ENCODE measurements at regions not wholly inside any gene's neighbourhood (a gene's known extent, or its start where the extent isn't known, plus 50 kb on each side); places are given as distances from the start of the nearest gene placed in this dataset.

DNA sequence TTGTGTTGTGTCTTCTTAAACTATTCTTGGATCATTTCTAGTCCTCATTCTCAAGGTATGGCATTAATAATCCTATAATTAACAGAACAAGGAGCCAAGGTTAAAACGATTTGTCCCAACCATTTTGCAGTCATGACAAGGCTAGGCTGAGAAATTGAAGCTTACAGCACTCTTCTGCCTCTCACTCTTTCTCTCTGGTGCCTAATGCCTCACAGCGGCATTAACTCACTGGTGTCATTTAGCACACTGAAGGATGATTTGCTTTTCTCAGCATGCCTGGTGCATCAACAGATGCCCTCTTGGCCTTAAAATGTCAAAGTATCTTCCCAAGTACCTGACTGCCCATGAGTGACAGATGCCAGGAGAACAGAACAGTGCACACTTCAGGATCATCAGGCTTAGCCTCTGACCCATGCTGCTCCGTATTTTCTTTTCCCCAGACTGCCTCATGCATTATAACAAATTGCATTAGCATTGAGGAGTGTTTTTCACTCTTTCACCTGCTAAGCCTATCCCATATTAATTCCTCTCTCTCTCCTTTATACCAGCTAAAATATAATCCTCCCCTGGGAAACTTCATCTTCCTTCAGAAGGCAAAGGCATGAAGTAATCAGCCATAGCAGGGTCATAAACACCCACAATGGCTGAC lies 61.1 kb upstream of the SV2C start:
- TF ChIP-seq, protein P1, sequence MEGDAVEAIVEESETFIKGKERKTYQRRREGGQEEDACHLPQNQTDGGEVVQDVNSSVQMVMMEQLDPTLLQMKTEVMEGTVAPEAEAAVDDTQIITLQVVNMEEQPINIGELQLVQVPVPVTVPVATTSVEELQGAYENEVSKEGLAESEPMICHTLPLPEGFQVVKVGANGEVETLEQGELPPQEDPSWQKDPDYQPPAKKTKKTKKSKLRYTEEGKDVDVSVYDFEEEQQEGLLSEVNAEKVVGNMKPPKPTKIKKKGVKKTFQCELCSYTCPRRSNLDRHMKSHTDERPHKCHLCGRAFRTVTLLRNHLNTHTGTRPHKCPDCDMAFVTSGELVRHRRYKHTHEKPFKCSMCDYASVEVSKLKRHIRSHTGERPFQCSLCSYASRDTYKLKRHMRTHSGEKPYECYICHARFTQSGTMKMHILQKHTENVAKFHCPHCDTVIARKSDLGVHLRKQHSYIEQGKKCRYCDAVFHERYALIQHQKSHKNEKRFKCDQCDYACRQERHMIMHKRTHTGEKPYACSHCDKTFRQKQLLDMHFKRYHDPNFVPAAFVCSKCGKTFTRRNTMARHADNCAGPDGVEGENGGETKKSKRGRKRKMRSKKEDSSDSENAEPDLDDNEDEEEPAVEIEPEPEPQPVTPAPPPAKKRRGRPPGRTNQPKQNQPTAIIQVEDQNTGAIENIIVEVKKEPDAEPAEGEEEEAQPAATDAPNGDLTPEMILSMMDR (IDR thresholded peaks at IDR 0.05), result no peak
- Histone ChIP-seq H3K27me3 (ENCODE audit: insufficient read depth in 3 of 3, low read length in 2 of 3) (no peaks in the 10 kb centered on the region), H3K9me3 (no peaks in the 10 kb centered on the region), H3K36me3 (ENCODE audit: insufficient read depth in 1 of 2, low read depth in 1 of 2) (no peaks in the 10 kb centered on the region), H3K4me3 (no peak overlapping the region), H3K4me1 (no peaks in the 10 kb centered on the region), H3K27ac (no peak overlapping the region)
- ATAC-seq, result no peak
- WGBS, 3 donors, result 41 to 45% (median 42%) methylated on average over 3 of the region's 3 CpGs
- intact Hi-C loops (cut with DNase I), result no loop called here
- DNase-seq, result no peak

DNA sequence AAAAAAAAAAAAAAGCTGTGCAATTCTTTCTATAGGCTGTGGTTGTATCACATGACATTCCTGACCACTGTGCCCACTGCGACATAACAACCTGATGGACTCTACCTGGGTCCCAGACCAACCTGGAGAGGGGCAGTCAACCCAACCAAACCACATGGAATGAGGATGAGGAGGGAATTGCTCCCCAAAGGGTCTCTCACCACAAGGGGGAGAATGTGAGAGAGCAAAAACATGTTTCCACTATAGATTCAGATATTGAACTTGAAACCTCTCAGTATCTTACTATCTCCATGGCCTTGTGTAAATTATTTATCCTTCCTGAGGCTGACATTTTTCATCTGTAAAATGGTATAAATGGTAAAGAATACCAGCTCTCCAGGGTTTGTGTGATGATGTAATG lies 66.9 kb upstream of the SV2C start:
- 84 to 88% (median 86%) methylated on average over 1 of the region's 1 CpG for WGBS, 3 donors

DNA sequence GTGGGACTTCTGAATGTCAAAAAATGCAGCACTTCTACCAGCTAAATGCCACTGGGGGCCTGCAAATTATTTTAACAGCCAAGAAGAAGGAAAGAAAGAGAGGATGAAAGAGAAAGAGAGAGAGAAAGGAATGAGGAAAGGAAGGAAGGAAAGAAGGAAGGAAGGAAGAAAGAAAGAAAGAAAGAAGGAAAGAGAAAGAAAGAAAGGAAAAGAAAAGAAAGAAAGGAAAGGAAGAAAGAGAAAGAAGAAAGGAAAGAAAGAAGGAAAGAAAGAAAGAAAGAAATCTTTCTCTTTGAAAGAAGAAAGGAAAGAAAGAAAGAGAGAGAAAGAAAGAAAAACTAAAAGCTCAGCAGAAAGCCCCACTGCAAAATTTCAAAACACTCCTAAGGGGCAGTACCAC lies 69.2 kb upstream of the SV2C start:
- no peaks in the 10 kb centered on the region for H3K4me1 ChIP-seq
- no peak for DNase-seq
- H3K9me3 ChIP-seq, result no peaks in the 10 kb centered on the region
- intact Hi-C loops (cut with DNase I), result no loop called here
- ATAC-seq, result no peak
- H3K36me3 ChIP-seq (ENCODE audit: insufficient read depth in 1 of 2, low read depth in 1 of 2), result no peaks in the 10 kb centered on the region
- H3K27me3 ChIP-seq (ENCODE audit: insufficient read depth in 3 of 3, low read length in 2 of 3), result no peaks in the 10 kb centered on the region
- TF ChIP-seq, protein P1 (IDR thresholded peaks at IDR 0.05), result no peak
- no peak overlapping the region for H3K4me3 ChIP-seq
- H3K27ac ChIP-seq, result no peak overlapping the region

More for the DNA sequence above, 66.9 kb upstream of the SV2C start:
- DNase-seq (no peak), ATAC-seq (no peak)
- TF ChIP-seq, protein P1 (IDR thresholded peaks at IDR 0.05), result no peak
- Histone ChIP-seq H3K27ac (no peak overlapping the region), H3K4me3 (no peak overlapping the region), H3K36me3 (ENCODE audit: insufficient read depth in 1 of 2, low read depth in 1 of 2) (no peaks in the 10 kb centered on the region), H3K9me3 (no peaks in the 10 kb centered on the region), H3K27me3 (ENCODE audit: insufficient read depth in 3 of 3, low read length in 2 of 3) (no peaks in the 10 kb centered on the region), H3K4me1 (no peaks in the 10 kb centered on the region)
- intact Hi-C loops (cut with DNase I), result no loop called here

DNA sequence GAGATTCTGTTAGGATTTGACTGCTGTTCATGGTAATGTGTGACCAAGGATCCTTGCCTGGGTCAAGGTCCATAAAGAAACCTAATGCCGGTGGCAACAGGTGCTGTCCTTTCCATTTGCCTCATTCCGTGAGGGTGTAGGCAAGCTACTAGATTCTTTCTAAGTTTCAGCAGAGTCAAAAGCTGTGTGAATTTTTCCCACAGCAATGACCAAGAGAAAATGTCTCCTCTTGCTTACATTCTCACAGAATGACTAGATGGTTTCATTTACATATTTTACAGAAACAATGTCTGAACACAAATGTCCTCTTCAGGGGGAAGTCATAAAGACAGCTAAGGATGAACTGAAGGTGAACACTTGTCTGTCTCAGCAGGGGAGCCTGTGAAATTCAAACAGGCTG lies 75.3 kb upstream of the SV2C start:
- intact Hi-C loops (cut with DNase I), result no loop called here
- WGBS, 3 donors, result 32 to 49% (median 38%) methylated on average over 2 of the region's 2 CpGs
- Histone ChIP-seq H3K36me3 (ENCODE audit: insufficient read depth in 1 of 2, low read depth in 1 of 2) (no peaks in the 10 kb centered on the region), H3K27me3 (ENCODE audit: insufficient read depth in 3 of 3, low read length in 2 of 3) (no peaks in the 10 kb centered on the region), H3K9me3 (no peaks in the 10 kb centered on the region), H3K27ac (no peak overlapping the region), H3K4me1 (no peaks in the 10 kb centered on the region), H3K4me3 (no peak overlapping the region)
- TF ChIP-seq, protein P1 (IDR thresholded peaks at IDR 0.05), result no peak
- DNase-seq, result no peak
- ATAC-seq, result no peak

DNA sequence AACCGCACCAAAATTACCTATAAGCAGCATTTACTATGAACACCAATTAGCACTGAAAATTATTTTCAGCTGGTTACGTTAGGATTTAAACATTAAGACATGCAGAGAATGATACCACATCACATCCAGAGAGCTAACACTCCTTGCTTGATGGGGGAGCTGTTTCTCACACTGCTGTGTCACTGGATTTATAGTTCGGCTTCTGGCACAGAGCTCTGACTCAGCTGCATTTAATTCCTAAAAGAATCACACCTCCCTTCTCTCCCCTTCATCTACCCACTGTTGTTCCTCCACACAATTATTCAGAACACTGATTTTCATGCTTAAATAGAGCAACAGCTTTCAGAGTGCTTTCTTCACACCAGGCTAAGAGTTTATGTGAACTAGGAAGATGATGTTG lies 82.6 kb upstream of the SV2C start:
- no peak for DNase-seq
- Histone ChIP-seq H3K4me3 (no peak overlapping the region), H3K27me3 (ENCODE audit: insufficient read depth in 3 of 3, low read length in 2 of 3) (no peaks in the 10 kb centered on the region), H3K9me3 (no peaks in the 10 kb centered on the region), H3K4me1 (no peaks in the 10 kb centered on the region), H3K36me3 (ENCODE audit: insufficient read depth in 1 of 2, low read depth in 1 of 2) (no peaks in the 10 kb centered on the region), H3K27ac (no peak overlapping the region)
- WGBS, 3 donors, result 74 to 79% (median 77%) methylated on average over 3 of the region's 3 CpGs
- TF ChIP-seq, protein P1 (IDR thresholded peaks at IDR 0.05), result no peak
- intact Hi-C loops (cut with DNase I), result no loop called here
- no peak for ATAC-seq

Data from psoas muscle (tissue), 7 donors.